CD4-positive, alpha-beta memory T cell (primary cell): ENCODE measurements at regions not wholly inside any gene's neighbourhood (a gene's known extent, or its start where the extent isn't known, plus 50 kb on each side); places are given as distances from the start of the nearest gene placed in this dataset.
"Not testable (repeated sequence)": the region's sequence is repeated elsewhere in the genome, so short reads cannot be mapped to it uniquely, and the experiment has no call there.

Source experiments
- CTCF ChIA-PET: fragments of 350-600 bp; sonication (Branson Sonifier 250); formaldehyde crosslinking; loops from one replicate; lab custom pipeline; 2021; ENCODE audit warnings: inconsistent platforms; ENCODE audit not compliant: partially characterized antibody; lab: Charles Lee
- POLR2A ChIA-PET: fragments of 350-600 bp; sonication (Branson Sonifier 250); formaldehyde crosslinking; loops from one replicate; lab custom pipeline; 2021; ENCODE audit not compliant: partially characterized antibody; lab: Charles Lee
- DNase-seq, 5 donors: peaks; one replicate each; pipeline versions ENCODE4 v3.0.0 to v3.0.0-alpha.2; 2020 to 2022; ENCODE audit warnings: mixed read lengths in 1 of 5
- H3K27ac ChIP-seq: one replicate; pipeline ENCODE4 v1.7.0; 2013; ENCODE audit warnings: low read depth, low read length
- H3K27me3 ChIP-seq: 2 replicates; pipeline ENCODE4 v1.7.0; 2013; ENCODE audit warnings: mild to moderate bottlenecking, low read length, moderate library complexity; ENCODE audit not compliant: insufficient read depth
- H3K36me3 ChIP-seq: 2 replicates; pipeline ENCODE4 v1.7.0; 2013; ENCODE audit warnings: mild to moderate bottlenecking, low read length, moderate library complexity; ENCODE audit not compliant: insufficient read depth
- H3K4me1 ChIP-seq: 2 replicates; pipeline ENCODE4 v1.7.0; 2013; ENCODE audit warnings: mild to moderate bottlenecking, low read length, moderate library complexity; ENCODE audit not compliant: insufficient read depth
- H3K4me3 ChIP-seq, 2 donors: one replicate each; pipeline ENCODE4 v1.7.0; 2013; ENCODE audit warnings: low read length in 2 of 2, mild to moderate bottlenecking in 1 of 2
- H3K9me3 ChIP-seq, 2 donors: one replicate each; pipeline ENCODE4 v1.7.0; 2013; ENCODE audit warnings: low read length in 2 of 2, control low read depth in 1 of 2; ENCODE audit not compliant: control insufficient read depth in 1 of 2
- H3K27ac Mint-ChIP-seq, 7 donors: one replicate each; pipeline ENCODE4 v1.8.0; 2020 to 2021; ENCODE audit warnings: mixed read lengths in 7 of 7, mild to moderate bottlenecking in 6 of 7, inconsistent platforms in 3 of 7, moderate library complexity in 3 of 7
- H3K27me3 Mint-ChIP-seq, 2 donors: one replicate each; pipeline ENCODE4 v1.8.0; 2020 to 2021; ENCODE audit warnings: mixed read lengths in 2 of 2
- H3K36me3 Mint-ChIP-seq, 2 donors: one replicate each; pipeline ENCODE4 v1.8.0; 2020 to 2021; ENCODE audit warnings: mixed read lengths in 2 of 2, inconsistent platforms in 1 of 2, mild to moderate bottlenecking in 1 of 2
- H3K4me1 Mint-ChIP-seq, 4 donors: one replicate each; pipeline ENCODE4 v1.8.0; 2020 to 2021; ENCODE audit warnings: mixed read lengths in 4 of 4, mild to moderate bottlenecking in 1 of 4
- H3K4me3 Mint-ChIP-seq, 8 donors: one replicate each; pipeline ENCODE4 v1.8.0; 2020 to 2021; ENCODE audit warnings: mixed read lengths in 8 of 8, mild to moderate bottlenecking in 7 of 8, moderate library complexity in 6 of 8, inconsistent platforms in 3 of 8
- H3K9me3 Mint-ChIP-seq, 8 donors: one replicate each; pipeline ENCODE4 v1.8.0; 2020 to 2021; ENCODE audit warnings: mixed read lengths in 8 of 8, mild to moderate bottlenecking in 5 of 8, inconsistent platforms in 3 of 8, moderate library complexity in 1 of 8
- intact Hi-C: fragments of 100-400 bp; cut with micrococcal nuclease; formaldehyde crosslinking; loops from one replicate; pipeline ENCODE4 v1.15.1; 2023

DNA sequence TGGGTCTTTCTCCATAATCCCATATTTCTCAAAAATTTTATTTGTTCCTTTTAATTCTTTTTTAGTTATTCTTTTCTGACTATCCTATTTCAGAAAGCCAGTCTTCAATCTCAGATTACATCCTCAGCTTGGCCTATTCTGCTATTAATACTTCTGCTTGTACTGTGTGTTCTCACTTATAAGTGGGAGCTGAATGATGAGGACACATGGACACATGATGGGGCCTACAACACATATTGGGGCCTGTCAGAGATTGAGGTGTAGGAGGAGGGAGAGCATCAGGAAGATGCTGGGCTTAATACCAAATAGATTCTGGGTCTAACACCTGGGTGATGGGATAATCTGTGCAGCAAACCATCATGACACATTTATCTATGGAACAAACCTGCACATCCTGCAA, 82.3 kb downstream of the MAGEE1 start:
- no peak overlapping the region for H3K27ac ChIP-seq
- intact Hi-C loops: no loop called here
- no peak overlapping the region for H3K4me3 ChIP-seq
- no peaks in the 10 kb centered on the region for H3K4me1 ChIP-seq
- no peaks in the 10 kb centered on the region for H3K27me3 Mint-ChIP-seq
- no peaks in the 10 kb centered on the region for H3K4me1 Mint-ChIP-seq
- H3K27me3 ChIP-seq: no peaks in the 10 kb centered on the region
- ChIA-PET CTCF (no interaction called here), POLR2A (no interaction called here)
- peaks cover 0 to 13% (median 5%) of the 10 kb centered on the region in 8 donors for H3K9me3 Mint-ChIP-seq
- DNase-seq: no peak
- no peaks in the 10 kb centered on the region for H3K9me3 ChIP-seq
- no peak overlapping the region for H3K27ac Mint-ChIP-seq
- no peak overlapping the region for H3K4me3 Mint-ChIP-seq
- H3K36me3 Mint-ChIP-seq: peaks cover 0 to 2% of the 10 kb centered on the region in 2 donors
- H3K36me3 ChIP-seq: no peaks in the 10 kb centered on the region

DNA sequence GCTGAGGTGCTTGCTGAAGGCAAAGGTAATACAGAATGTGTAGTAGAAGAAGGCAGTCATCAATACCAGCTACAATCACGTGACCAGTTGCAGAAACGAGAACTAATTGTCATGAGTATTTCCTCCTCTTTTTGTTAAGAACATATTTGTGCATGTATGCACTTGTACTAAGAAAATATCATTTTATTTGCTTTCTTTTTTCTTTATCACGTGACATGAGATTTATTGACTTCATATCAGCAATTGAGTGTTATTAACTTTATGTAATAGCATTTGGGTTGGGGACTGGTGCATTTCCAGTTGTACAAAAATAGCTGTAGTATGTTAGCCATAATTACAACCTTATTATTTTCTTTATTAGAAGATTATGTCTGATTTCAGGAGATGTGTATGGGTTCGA, 90.0 kb downstream of the MAGEE1 start:
- no peaks in the 10 kb centered on the region for H3K9me3 ChIP-seq
- CTCF ChIA-PET: no interaction called here
- H3K27ac ChIP-seq: no peak overlapping the region

DNA sequence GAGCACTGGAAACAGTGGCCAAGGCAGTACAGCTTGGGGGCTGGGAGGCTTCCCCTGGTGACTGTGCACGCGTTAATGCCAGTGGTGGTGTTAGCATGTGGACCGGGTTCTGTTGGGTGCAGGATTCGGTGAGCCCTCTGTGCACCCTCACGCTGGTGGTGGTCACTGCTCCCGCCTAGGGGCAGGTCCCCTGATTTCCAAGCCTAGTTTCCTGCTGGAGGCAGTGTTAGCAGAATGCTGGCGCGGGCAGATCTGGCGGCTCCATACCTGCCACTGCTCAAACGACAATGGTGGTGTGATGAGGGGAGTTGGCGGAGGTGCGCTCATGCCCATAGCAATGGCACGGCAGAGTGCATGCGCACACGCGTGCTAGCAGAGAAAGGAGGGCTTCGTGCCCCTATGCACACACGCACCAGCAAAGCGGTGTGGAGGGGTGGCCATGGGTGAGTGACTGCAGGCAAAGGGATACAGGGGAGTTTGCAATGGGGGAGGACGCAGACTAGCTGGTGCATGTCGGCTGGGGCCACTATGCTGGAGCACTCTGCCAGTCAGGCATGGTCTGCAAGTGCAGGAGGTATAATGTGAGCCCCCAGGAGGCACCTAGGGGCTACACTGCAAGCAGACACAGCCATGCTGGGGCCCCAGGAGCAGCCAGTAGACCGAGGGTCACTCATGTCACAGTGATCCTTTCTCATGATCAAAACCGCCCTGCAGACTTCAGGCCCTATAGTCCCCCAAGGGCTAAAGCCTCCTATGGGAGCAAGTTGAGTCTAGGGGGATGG, 93.0 kb downstream of the MAGEE1 start:
- Histone ChIP-seq H3K27me3 (no peaks in the 10 kb centered on the region), H3K4me1 (no peaks in the 10 kb centered on the region), H3K27ac (no peak overlapping the region), H3K4me3 (no peak overlapping the region), H3K36me3 (no peaks in the 10 kb centered on the region), H3K9me3 (no peaks in the 10 kb centered on the region)
- no peak for DNase-seq
- POLR2A ChIA-PET: no interaction called here
- CTCF ChIA-PET: no interaction called here
- peaks cover 0 to 29% (median 13%) of the 10 kb centered on the region in 8 donors for H3K9me3 Mint-ChIP-seq
- peaks cover 0 to 4% of the 10 kb centered on the region in 2 donors for H3K36me3 Mint-ChIP-seq
- intact Hi-C loops: no loop called here
- no peak overlapping the region for H3K4me3 Mint-ChIP-seq
- H3K27ac Mint-ChIP-seq: no peak overlapping the region
- H3K4me1 Mint-ChIP-seq: no peaks in the 10 kb centered on the region
- H3K27me3 Mint-ChIP-seq: no peaks in the 10 kb centered on the region

More for the DNA sequence above, 90.0 kb downstream of the MAGEE1 start:
- intact Hi-C loops: no loop called here
- no peak overlapping the region for H3K4me3 Mint-ChIP-seq
- H3K27me3 Mint-ChIP-seq: no peaks in the 10 kb centered on the region
- DNase-seq: no peak
- Histone ChIP-seq H3K36me3 (no peaks in the 10 kb centered on the region), H3K4me3 (no peak overlapping the region), H3K4me1 (no peaks in the 10 kb centered on the region), H3K27me3 (no peaks in the 10 kb centered on the region)
- no peak overlapping the region for H3K27ac Mint-ChIP-seq
- H3K4me1 Mint-ChIP-seq: no peaks in the 10 kb centered on the region
- no peaks in the 10 kb centered on the region for H3K36me3 Mint-ChIP-seq
- peaks cover 0 to 14% (median 6%) of the 10 kb centered on the region in 8 donors for H3K9me3 Mint-ChIP-seq
- POLR2A ChIA-PET: no interaction called here

DNA sequence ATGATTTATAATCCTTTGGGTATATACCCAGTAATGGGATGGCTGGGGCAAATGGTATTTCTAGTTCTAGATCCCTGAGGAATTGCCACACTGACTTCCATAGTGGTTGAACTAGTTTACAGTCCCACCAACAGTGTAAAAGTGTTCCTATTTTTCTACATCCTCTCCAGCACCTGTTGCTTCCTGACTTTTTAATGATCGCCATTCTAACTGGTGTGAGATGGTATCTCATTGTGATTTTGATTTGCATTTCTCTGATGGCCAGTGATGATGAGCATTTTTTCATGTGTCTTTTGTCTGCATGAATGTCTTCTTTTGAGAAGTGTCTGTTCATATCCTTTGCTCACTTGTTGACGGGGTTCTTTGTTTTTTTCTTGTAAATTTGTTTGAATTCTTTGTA, 108.2 kb downstream of the MAGEE1 start:
- H3K27me3 ChIP-seq, H3K4me3 ChIP-seq, H3K9me3 ChIP-seq, intact Hi-C loops, H3K36me3 ChIP-seq, H3K27me3 Mint-ChIP-seq, H3K4me1 Mint-ChIP-seq, H3K36me3 Mint-ChIP-seq, H3K4me1 ChIP-seq, CTCF ChIA-PET, H3K4me3 Mint-ChIP-seq, H3K27ac ChIP-seq, DNase-seq, POLR2A ChIA-PET, H3K27ac Mint-ChIP-seq: not testable (repeated sequence)
- H3K9me3 Mint-ChIP-seq: peaks cover 0 to 18% (median 5%) of the 10 kb centered on the region in 8 donors

DNA sequence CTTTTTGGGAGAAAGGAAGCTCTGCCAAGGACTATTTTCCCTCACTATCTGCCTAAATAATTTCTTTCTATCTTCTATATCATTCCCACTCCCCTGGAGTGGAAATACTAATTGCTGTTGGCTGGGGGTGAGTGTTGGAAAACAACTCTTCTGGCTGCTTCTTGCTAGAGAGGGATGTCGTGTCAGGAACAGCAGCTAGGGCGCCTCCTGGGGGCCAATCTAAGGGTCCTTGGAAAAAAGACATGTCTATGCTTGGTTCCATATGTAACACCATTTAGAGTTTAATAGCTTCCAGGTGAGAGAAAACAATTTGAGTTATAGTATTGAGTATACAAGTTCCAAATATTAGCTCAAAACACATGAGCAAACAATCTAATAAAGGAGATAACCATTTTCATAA, 111.3 kb downstream of the MAGEE1 start:
- H3K27me3 ChIP-seq: no peaks in the 10 kb centered on the region
- H3K4me1 Mint-ChIP-seq: no peaks in the 10 kb centered on the region
- no peak overlapping the region for H3K4me3 Mint-ChIP-seq
- H3K9me3 ChIP-seq: no peaks in the 10 kb centered on the region
- no peaks in the 10 kb centered on the region for H3K36me3 ChIP-seq
- no peaks in the 10 kb centered on the region for H3K4me1 ChIP-seq
- POLR2A ChIA-PET: no interaction called here
- no peaks in the 10 kb centered on the region for H3K36me3 Mint-ChIP-seq
- H3K9me3 Mint-ChIP-seq: peaks cover 0 to 17% (median 2%) of the 10 kb centered on the region in 8 donors
- no peak overlapping the region for H3K4me3 ChIP-seq
- no peak for DNase-seq
- intact Hi-C loops: no loop called here
- CTCF ChIA-PET: no interaction called here
- no peak overlapping the region for H3K27ac Mint-ChIP-seq
- no peak overlapping the region for H3K27ac ChIP-seq
- no peaks in the 10 kb centered on the region for H3K27me3 Mint-ChIP-seq

DNA sequence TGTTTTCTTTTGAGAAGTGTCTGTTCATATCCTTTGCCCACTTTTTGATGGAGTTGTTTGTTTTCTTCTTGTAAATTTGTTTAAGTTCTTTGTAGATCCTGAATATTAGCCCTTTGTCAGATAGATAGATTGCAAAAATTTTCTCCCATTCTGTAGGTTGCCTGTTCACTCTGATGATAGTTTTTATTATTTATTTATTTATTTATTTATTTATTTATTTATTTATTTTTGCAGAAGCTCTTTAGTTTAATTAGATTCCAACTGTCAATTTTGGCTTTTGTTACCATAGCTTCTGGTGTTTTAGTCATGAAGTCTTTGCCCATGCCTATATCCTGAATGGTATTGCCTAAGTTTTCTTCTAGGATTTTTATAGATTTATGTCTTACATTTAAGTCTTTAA, 115.9 kb downstream of the MAGEE1 start:
- H3K36me3 ChIP-seq, H3K4me1 ChIP-seq, H3K27me3 Mint-ChIP-seq, CTCF ChIA-PET, H3K4me3 Mint-ChIP-seq, H3K27ac ChIP-seq, H3K27me3 ChIP-seq, H3K9me3 ChIP-seq, H3K4me3 ChIP-seq, DNase-seq, intact Hi-C loops, H3K36me3 Mint-ChIP-seq, H3K4me1 Mint-ChIP-seq, POLR2A ChIA-PET, H3K27ac Mint-ChIP-seq: not testable (repeated sequence)
- H3K9me3 Mint-ChIP-seq: peaks cover 0 to 16% (median 4%) of the 10 kb centered on the region in 8 donors

DNA sequence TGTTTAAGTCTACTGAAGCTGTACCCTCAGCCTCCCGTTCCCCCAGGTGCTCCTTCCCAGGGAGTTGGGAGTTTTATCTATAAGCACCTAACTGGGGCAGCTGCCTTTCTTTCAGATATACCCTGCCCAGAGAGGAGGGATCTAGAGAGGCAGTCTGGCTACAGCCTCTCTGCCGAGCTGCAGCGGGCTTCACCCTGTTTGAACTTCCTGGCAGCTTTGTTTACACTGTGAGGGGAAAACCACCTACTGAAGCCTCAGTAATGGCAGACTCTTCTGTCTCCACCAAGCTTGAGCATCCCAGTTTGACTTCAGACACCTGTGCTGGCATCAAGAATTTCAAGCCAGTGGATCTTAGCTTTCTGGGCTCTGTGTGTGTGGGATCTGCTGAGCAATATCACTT, 122.5 kb downstream of the MAGEE1 start:
- Mint-ChIP-seq H3K36me3 (no peaks in the 10 kb centered on the region), H3K9me3 (peaks cover 0 to 39% (median 17%) of the 10 kb centered on the region in 8 donors), H3K27me3 (peaks cover 0 to 1% of the 10 kb centered on the region in 2 donors), H3K4me1 (peaks cover 0 to 3% (median under 1%) of the 10 kb centered on the region in 4 donors), H3K4me3 (no peak overlapping the region), H3K27ac (no peak overlapping the region)
- H3K4me3 ChIP-seq: no peak overlapping the region
- no peak for DNase-seq
- H3K27me3 ChIP-seq: no peaks in the 10 kb centered on the region
- intact Hi-C loops: no loop called here
- H3K4me1 ChIP-seq: no peaks in the 10 kb centered on the region
- H3K9me3 ChIP-seq: no peaks in the 10 kb centered on the region
- H3K27ac ChIP-seq: no peak overlapping the region
- H3K36me3 ChIP-seq: no peaks in the 10 kb centered on the region
- ChIA-PET CTCF (no interaction called here), POLR2A (no interaction called here)
